ENCODE measurements at regions not wholly inside any gene's neighbourhood (a gene's known extent, or its start where the extent isn't known, plus 50 kb on each side); places are given as distances from the start of the nearest gene placed in this dataset.

DNA sequence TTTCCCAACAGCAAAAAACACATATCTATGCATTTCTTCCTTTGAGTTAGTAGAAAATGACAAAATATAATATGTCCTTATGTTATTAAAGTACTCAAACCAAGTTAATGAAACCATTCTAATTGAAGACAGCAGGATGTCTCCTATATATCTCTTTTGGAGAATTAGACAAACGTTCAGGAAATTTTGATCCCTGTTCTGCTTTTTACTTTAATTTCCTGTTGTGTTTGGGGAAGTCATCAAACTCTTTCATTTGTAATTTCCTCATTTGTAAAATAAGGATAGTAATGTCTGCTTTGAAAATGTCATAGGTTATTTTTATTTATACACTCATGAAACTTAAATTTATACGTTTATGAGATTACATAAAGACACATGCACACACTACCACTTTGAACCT, 281.8 kb upstream of the ANO5 start:
- no peak for TF ChIP-seq ARNTL (CRISPR knock-in tag; IDR thresholded peaks at IDR 0.05; ENCODE audit: borderline replicate concordance, low read depth)
- TF ChIP-seq, protein P1, sequence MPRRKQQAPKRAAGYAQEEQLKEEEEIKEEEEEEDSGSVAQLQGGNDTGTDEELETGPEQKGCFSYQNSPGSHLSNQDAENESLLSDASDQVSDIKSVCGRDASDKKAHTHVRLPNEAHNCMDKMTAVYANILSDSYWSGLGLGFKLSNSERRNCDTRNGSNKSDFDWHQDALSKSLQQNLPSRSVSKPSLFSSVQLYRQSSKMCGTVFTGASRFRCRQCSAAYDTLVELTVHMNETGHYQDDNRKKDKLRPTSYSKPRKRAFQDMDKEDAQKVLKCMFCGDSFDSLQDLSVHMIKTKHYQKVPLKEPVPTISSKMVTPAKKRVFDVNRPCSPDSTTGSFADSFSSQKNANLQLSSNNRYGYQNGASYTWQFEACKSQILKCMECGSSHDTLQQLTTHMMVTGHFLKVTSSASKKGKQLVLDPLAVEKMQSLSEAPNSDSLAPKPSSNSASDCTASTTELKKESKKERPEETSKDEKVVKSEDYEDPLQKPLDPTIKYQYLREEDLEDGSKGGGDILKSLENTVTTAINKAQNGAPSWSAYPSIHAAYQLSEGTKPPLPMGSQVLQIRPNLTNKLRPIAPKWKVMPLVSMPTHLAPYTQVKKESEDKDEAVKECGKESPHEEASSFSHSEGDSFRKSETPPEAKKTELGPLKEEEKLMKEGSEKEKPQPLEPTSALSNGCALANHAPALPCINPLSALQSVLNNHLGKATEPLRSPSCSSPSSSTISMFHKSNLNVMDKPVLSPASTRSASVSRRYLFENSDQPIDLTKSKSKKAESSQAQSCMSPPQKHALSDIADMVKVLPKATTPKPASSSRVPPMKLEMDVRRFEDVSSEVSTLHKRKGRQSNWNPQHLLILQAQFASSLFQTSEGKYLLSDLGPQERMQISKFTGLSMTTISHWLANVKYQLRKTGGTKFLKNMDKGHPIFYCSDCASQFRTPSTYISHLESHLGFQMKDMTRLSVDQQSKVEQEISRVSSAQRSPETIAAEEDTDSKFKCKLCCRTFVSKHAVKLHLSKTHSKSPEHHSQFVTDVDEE (CRISPR knock-in tag; IDR thresholded peaks at IDR 0.05) = no peak
- TF ChIP-seq CSDC2 (CRISPR knock-in tag; IDR thresholded peaks at IDR 0.05) = no peak
- no peak for TF ChIP-seq ISL1 (CRISPR knock-in tag; IDR thresholded peaks at IDR 0.05)
- TF ChIP-seq, protein P2, sequence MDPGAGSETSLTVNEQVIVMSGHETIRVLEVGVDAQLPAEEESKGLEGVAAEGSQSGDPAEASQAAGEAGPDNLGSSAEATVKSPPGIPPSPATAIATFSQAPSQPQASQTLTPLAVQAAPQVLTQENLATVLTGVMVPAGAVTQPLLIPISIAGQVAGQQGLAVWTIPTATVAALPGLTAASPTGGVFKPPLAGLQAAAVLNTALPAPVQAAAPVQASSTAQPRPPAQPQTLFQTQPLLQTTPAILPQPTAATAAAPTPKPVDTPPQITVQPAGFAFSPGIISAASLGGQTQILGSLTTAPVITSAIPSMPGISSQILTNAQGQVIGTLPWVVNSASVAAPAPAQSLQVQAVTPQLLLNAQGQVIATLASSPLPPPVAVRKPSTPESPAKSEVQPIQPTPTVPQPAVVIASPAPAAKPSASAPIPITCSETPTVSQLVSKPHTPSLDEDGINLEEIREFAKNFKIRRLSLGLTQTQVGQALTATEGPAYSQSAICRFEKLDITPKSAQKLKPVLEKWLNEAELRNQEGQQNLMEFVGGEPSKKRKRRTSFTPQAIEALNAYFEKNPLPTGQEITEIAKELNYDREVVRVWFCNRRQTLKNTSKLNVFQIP (CRISPR knock-in tag; IDR thresholded peaks at IDR 0.05; ENCODE audit: borderline replicate concordance, low read depth) = no peak
- no peak for TF ChIP-seq ZNF70 (CRISPR knock-in tag; IDR thresholded peaks at IDR 0.05)
- TF ChIP-seq ESRRG (CRISPR knock-in tag; IDR thresholded peaks at IDR 0.05) = no peak
- no peak for TF ChIP-seq ZNF8 (CRISPR knock-in tag; IDR thresholded peaks at IDR 0.05)
- no peak for TF ChIP-seq PPARA (CRISPR knock-in tag; IDR thresholded peaks at IDR 0.05; ENCODE audit: borderline replicate concordance)
- TF ChIP-seq, protein P3, sequence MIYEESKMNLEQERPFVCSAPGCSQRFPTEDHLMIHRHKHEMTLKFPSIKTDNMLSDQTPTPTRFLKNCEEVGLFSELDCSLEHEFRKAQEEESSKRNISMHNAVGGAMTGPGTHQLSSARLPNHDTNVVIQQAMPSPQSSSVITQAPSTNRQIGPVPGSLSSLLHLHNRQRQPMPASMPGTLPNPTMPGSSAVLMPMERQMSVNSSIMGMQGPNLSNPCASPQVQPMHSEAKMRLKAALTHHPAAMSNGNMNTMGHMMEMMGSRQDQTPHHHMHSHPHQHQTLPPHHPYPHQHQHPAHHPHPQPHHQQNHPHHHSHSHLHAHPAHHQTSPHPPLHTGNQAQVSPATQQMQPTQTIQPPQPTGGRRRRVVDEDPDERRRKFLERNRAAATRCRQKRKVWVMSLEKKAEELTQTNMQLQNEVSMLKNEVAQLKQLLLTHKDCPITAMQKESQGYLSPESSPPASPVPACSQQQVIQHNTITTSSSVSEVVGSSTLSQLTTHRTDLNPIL (CRISPR knock-in tag; IDR thresholded peaks at IDR 0.05; ENCODE audit: low read depth) = no peak
- TF ChIP-seq ZFP3 (CRISPR knock-in tag; IDR thresholded peaks at IDR 0.05) = no peak
- TF ChIP-seq TCF4 (CRISPR knock-in tag; IDR thresholded peaks at IDR 0.05; ENCODE audit: borderline replicate concordance) = no peak
- TF ChIP-seq ZNF565 (CRISPR knock-in tag; conservative IDR thresholded peaks at IDR 0.05; ENCODE audit: low read depth) = no peak
- TF ChIP-seq, protein P4, sequence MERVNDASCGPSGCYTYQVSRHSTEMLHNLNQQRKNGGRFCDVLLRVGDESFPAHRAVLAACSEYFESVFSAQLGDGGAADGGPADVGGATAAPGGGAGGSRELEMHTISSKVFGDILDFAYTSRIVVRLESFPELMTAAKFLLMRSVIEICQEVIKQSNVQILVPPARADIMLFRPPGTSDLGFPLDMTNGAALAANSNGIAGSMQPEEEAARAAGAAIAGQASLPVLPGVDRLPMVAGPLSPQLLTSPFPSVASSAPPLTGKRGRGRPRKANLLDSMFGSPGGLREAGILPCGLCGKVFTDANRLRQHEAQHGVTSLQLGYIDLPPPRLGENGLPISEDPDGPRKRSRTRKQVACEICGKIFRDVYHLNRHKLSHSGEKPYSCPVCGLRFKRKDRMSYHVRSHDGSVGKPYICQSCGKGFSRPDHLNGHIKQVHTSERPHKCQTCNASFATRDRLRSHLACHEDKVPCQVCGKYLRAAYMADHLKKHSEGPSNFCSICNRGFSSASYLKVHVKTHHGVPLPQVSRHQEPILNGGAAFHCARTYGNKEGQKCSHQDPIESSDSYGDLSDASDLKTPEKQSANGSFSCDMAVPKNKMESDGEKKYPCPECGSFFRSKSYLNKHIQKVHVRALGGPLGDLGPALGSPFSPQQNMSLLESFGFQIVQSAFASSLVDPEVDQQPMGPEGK (CRISPR knock-in tag; IDR thresholded peaks at IDR 0.05; ENCODE audit: borderline replicate concordance) = no peak
- no peak for TF ChIP-seq TOX (CRISPR knock-in tag; IDR thresholded peaks at IDR 0.05; ENCODE audit: borderline replicate concordance)
- no peak for TF ChIP-seq GLIS3 (CRISPR knock-in tag; IDR thresholded peaks at IDR 0.05)
- no peak for TF ChIP-seq SNAI2 (CRISPR knock-in tag; IDR thresholded peaks at IDR 0.05)
- no peak for TF ChIP-seq RARB (CRISPR knock-in tag; IDR thresholded peaks at IDR 0.05)
- TF ChIP-seq OSR1 (CRISPR knock-in tag; IDR thresholded peaks at IDR 0.05) = no peak
- ATAC-seq = no peak

DNA sequence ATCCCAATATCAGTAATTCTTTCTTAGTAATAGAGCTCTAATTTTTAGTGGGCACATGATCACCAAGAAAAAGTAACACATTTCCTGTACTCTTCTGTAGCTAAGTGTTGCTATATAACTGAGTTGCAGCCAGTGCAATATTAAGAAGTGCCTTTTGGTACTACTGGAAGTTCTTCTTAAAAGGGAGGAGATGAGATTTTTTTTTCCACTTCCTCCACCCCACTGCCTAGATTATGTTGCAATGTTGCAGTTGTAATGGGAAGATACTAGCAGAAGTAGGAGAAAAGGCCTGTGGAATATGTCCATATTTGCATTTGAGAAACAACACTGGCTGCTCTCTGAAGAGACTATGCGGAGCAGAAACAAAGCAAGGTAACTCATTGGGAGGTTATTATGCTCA, 280.6 kb upstream of the ANO5 start:
- no peak for ATAC-seq

More for the DNA sequence above, 280.6 kb upstream of the ANO5 start:
- TF ChIP-seq PPARA (CRISPR knock-in tag; IDR thresholded peaks at IDR 0.05; ENCODE audit: borderline replicate concordance) (no peak), BACH2 (CRISPR knock-in tag; IDR thresholded peaks at IDR 0.05; ENCODE audit: borderline replicate concordance) (no peak), ZFP3 (CRISPR knock-in tag; IDR thresholded peaks at IDR 0.05) (no peak), ZC3H10 (CRISPR knock-in tag; IDR thresholded peaks at IDR 0.05) (no peak), OSR1 (CRISPR knock-in tag; IDR thresholded peaks at IDR 0.05) (no peak), ESRRG (CRISPR knock-in tag; IDR thresholded peaks at IDR 0.05) (no peak), SNAI2 (CRISPR knock-in tag; IDR thresholded peaks at IDR 0.05) (no peak)
- TF ChIP-seq, protein P3 (CRISPR knock-in tag; IDR thresholded peaks at IDR 0.05; ENCODE audit: low read depth) = no peak
- TF ChIP-seq, protein P5, sequence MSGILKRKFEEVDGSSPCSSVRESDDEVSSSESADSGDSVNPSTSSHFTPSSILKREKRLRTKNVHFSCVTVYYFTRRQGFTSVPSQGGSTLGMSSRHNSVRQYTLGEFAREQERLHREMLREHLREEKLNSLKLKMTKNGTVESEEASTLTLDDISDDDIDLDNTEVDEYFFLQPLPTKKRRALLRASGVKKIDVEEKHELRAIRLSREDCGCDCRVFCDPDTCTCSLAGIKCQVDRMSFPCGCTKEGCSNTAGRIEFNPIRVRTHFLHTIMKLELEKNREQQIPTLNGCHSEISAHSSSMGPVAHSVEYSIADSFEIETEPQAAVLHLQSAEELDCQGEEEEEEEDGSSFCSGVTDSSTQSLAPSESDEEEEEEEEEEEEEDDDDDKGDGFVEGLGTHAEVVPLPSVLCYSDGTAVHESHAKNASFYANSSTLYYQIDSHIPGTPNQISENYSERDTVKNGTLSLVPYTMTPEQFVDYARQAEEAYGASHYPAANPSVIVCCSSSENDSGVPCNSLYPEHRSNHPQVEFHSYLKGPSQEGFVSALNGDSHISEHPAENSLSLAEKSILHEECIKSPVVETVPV (CRISPR knock-in tag; IDR thresholded peaks at IDR 0.05) = no peak
